ENCODE measurements at regions not wholly inside any gene's neighbourhood (a gene's known extent, or its start where the extent isn't known, plus 50 kb on each side); places are given as distances from the start of the nearest gene placed in this dataset.
A peak's percentile ranks its signal among the peaks of the same experiment; 100 is the strongest.

DNA sequence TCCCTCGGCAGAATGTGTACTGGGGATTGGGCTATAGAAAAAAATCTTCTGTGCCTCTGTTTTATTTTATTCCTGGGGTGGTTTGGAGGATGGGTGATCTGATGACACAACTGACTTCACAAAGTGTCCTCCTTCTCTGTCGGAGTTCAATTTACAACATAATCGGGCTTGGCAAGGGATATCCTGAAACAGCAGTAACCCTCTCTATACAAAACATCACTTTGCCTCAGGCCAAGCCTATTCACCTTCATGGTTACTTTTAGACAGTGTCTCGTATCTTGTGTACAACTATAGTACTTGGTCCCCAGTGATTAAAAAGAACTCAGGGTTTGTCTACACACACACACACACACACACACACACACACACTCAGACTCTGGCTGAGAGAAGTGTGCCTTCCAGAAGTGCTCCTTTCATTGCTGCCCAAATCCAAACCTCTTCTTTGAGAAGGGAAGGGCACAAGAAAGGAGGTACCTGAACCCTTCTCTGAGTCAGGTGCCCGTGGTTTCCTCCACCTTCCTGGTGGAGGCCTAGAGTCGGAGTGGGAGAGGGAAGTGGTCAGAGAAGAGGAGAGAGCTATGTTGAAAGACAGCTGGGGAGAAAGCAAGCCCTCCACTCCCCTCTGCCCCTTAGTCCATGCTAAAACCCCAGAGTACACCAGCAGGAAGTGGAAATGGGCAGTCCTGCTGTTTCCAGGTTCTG is 62.4 kb upstream of the POU2F1 start:
- FAIRE-seq: no peak
- Histone ChIP-seq H3K4ac (replicated peaks; ENCODE audit: insufficient read length, low read depth, low read length) (peak overlapping the region; percentile 40), H3K9me3 (ENCODE audit: insufficient read depth in 2 of 2, low read depth in 1 of 2, low read length in 1 of 2) (no peaks in the 10 kb centered on the region), H2AK5ac (ENCODE audit: low read depth, low read length) (no peak overlapping the region; the same call in 1 of the 2 replicates), H4K91ac (replicated peaks; ENCODE audit: insufficient read length, low read length) (peak overlapping the region; percentile 80), H3K56ac (replicated peaks; ENCODE audit: insufficient read length, low read depth, low read length) (no peak overlapping the region), H3K23me2 (ENCODE audit: low read depth, low read length) (peaks cover 3% of the 10 kb centered on the region; the same call in 1 of the 2 replicates), H2BK15ac (ENCODE audit: low read length) (no peak overlapping the region), H2BK20ac (ENCODE audit: low read length) (peak overlapping the region; percentile 38; the same call in 1 of the 2 replicates), H2BK5ac (ENCODE audit: low read depth, low read length) (peak overlapping the region; percentile 86; the same call in 1 of the 2 replicates), H3K79me2 (ENCODE audit: control insufficient read depth in 1 of 2, insufficient read depth in 2 of 2, low read length in 2 of 2) (no peaks in the 10 kb centered on the region), H2BK120ac (replicated peaks; ENCODE audit: low read depth, low read length) (peak overlapping the region; percentile 98), H3K36me3 (ENCODE audit: control insufficient read depth in 2 of 4, insufficient read depth in 4 of 4, low read length in 3 of 4) (0 out of 8 replicates have a peak, but pooled peaks cover 0 to 3% (median 0%) of the 10 kb centered on the region in 4 experiments), H3K79me1 (ENCODE audit: low read depth, low read length) (peaks cover 2% of the 10 kb centered on the region; the same call in 1 of the 2 replicates), H3K9ac (replicated peaks in 1 of 4; ENCODE audit: extremely low read depth in 1 of 4, low read depth in 3 of 4, low read length in 3 of 4) (no peak overlapping the region), H4K5ac (ENCODE audit: insufficient read length, low read depth, low read length) (no peak overlapping the region), H3K4me1 (replicated peaks in 1 of 4; ENCODE audit: control insufficient read depth in 3 of 4, insufficient read depth in 4 of 4, low read length in 3 of 4) (peaks cover 12 to 32% (median 20%) of the 10 kb centered on the region in 4 experiments), H3K23ac (ENCODE audit: insufficient read length) (no peak overlapping the region), H2BK12ac (ENCODE audit: low read depth, low read length) (peak overlapping the region; percentile 86), H3K4me3 (ENCODE audit: extremely low read depth in 1 of 4, insufficient read depth in 2 of 4, low read depth in 3 of 4, low read length in 4 of 4) (peak overlapping the region in 1 of 4 experiments; percentile 1; a peak in 1 of 8 replicates), H3K18ac (ENCODE audit: extremely low read depth, low read length) (peak overlapping the region; percentile 12), H3K27me3 (replicated peaks in 1 of 4; ENCODE audit: control insufficient read depth in 3 of 4, extremely low read depth in 1 of 4, insufficient read depth in 3 of 4, low read length in 3 of 4) (peaks cover 0 to 2% (median 0%) of the 10 kb centered on the region in 4 experiments; a peak in 1 of 7 replicates), H3K14ac (ENCODE audit: insufficient read length) (peak overlapping the region; percentile 88), H3K27ac (ENCODE audit: low read depth, low read length) (no peak overlapping the region; the same call in 1 of the 2 replicates), H4K20me1 (replicated peaks in 1 of 2; ENCODE audit: control insufficient read depth in 1 of 2, insufficient read depth in 2 of 2, low read length in 2 of 2) (no peaks in the 10 kb centered on the region), H4K8ac (ENCODE audit: extremely low read depth, insufficient read depth, low read length) (no peak overlapping the region), H2AFZ (ENCODE audit: low read length) (no peak overlapping the region), H3K4me2 (ENCODE audit: insufficient read depth in 1 of 2, low read depth in 2 of 2, low read length in 2 of 2) (peak overlapping the region; percentile 35)
- 47% methylated on average over 6 of the region's 6 CpGs; no CpG with 5 or more reads in 1 of the 2 experiments for WGBS, 2 experiments (ENCODE audit: extremely low coverage in 1 of 2, insufficient coverage in 1 of 2, insufficient read length in 1 of 2, insufficient replicate concordance in 2 of 2, low coverage in 1 of 2, low lambda C conversion rate in 2 of 2, missing lambda C conversion rate in 1 of 2)
- TF ChIP-seq SAP30 (IDR thresholded peaks at IDR 0.05; ENCODE audit: insufficient read depth, insufficient replicate concordance, low read length) (no peak), SUZ12 (IDR thresholded peaks at IDR 0.05; ENCODE audit: low read length) (no peak), NRF1 (IDR thresholded peaks at IDR 0.05; ENCODE audit: low read depth, low read length) (no peak), SIX5 (IDR thresholded peaks at IDR 0.05; ENCODE audit: low read depth, low read length) (no peak), GABPA (IDR thresholded peaks at IDR 0.05; ENCODE audit: borderline replicate concordance, insufficient read depth, low read length) (no peak), CTBP2 (IDR thresholded peaks at IDR 0.05; ENCODE audit: borderline replicate concordance, insufficient read depth, insufficient read length, low read length) (no peak), SIN3A (conservative IDR thresholded peaks at IDR 0.05 in 1 of 2, IDR thresholded peaks at IDR 0.05 in 1 of 2; ENCODE audit: low read depth in 1 of 2, low read length in 2 of 2) (no peak), EZH2 (IDR thresholded peaks at IDR 0.05; ENCODE audit: low read depth, low read length, severe bottlenecking) (no peak), SP4 (IDR thresholded peaks at IDR 0.05; ENCODE audit: low read length) (no peak)
- ChIA-PET CTCF (ENCODE audit: partially characterized antibody) (no interaction called here), POLR2A (ENCODE audit: partially characterized antibody) (interaction anchor here (1.9 kb wide), 1 partner anchor 62 kb away, joined by 8 read pairs; the partner anchor contains the start of gene POU2F1)
- no peak for DNase-seq (ENCODE audit: low read depth in 1 of 2, low spot score in 2 of 2)

Measured in H1 (cell line).